ENCODE measurements at regions not wholly inside any gene's neighbourhood (a gene's known extent, or its start where the extent isn't known, plus 50 kb on each side); places are given as distances from the start of the nearest gene placed in this dataset.

GRCh38 chr14:98894600-98894999 is 377.4 kb downstream of the BCL11B start:
- H3K4me3 ChIP-seq (ENCODE audit: low read depth in 2 of 2, low read length in 1 of 2), result no peak overlapping the region
- no peak overlapping the region for H3K27ac ChIP-seq (ENCODE audit: low read depth in 2 of 2, low read length in 1 of 2)
- no peak overlapping the region for H2AFZ ChIP-seq (ENCODE audit: low read depth)
- DNase-seq, result no peak
- H3K36me3 ChIP-seq (replicated peaks in 1 of 2; ENCODE audit: control insufficient read depth in 1 of 2, insufficient read depth in 2 of 2, low read length in 1 of 2), result no peaks in the 10 kb centered on the region
- WGBS (ENCODE audit: low lambda C conversion rate), result 3% methylated on average over 4 of the region's 5 CpGs
- no peaks in the 10 kb centered on the region for H4K20me1 ChIP-seq (ENCODE audit: insufficient read depth)
- H3K9me3 ChIP-seq, result no peaks in the 10 kb centered on the region
- TF ChIP-seq EP300 (IDR thresholded peaks at IDR 0.05; ENCODE audit: borderline replicate concordance in 1 of 2, low read depth in 1 of 2, low read length in 1 of 2) (no peak), RXRA (IDR thresholded peaks at IDR 0.05; ENCODE audit: borderline replicate concordance, low read depth) (no peak), YY1 (IDR thresholded peaks at IDR 0.05; ENCODE audit: low read depth) (no peak), ELF1 (IDR thresholded peaks at IDR 0.05) (no peak), RCOR1 (IDR thresholded peaks at IDR 0.05; ENCODE audit: low read length) (no peak), RAD21 (IDR thresholded peaks at IDR 0.05; ENCODE audit: low read length) (no peak), SMC3 (IDR thresholded peaks at IDR 0.05; ENCODE audit: low read depth, low read length) (no peak), SIN3A (IDR thresholded peaks at IDR 0.05; ENCODE audit: borderline replicate concordance, low read depth, low read length) (no peak), JUND (IDR thresholded peaks at IDR 0.05) (no peak), NRF1 (IDR thresholded peaks at IDR 0.05; ENCODE audit: low read depth, low read length) (no peak), TAF1 (IDR thresholded peaks at IDR 0.05; ENCODE audit: borderline replicate concordance, low read depth, low read length) (no peak)
- TF ChIP-seq, protein P1, sequence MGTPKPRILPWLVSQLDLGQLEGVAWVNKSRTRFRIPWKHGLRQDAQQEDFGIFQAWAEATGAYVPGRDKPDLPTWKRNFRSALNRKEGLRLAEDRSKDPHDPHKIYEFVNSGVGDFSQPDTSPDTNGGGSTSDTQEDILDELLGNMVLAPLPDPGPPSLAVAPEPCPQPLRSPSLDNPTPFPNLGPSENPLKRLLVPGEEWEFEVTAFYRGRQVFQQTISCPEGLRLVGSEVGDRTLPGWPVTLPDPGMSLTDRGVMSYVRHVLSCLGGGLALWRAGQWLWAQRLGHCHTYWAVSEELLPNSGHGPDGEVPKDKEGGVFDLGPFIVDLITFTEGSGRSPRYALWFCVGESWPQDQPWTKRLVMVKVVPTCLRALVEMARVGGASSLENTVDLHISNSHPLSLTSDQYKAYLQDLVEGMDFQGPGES (IDR thresholded peaks at IDR 0.05; ENCODE audit: low read depth, low read length), result no peak
- TF ChIP-seq, protein P2, sequence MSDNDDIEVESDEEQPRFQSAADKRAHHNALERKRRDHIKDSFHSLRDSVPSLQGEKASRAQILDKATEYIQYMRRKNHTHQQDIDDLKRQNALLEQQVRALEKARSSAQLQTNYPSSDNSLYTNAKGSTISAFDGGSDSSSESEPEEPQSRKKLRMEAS (IDR thresholded peaks at IDR 0.05; ENCODE audit: low read depth), result no peak
- no peaks in the 10 kb centered on the region for H3K79me2 ChIP-seq (ENCODE audit: insufficient read depth)
- no peaks in the 10 kb centered on the region for H3K9me2 ChIP-seq
- CTCF ChIA-PET, result no interaction called here
- no peak overlapping the region for H3K4me2 ChIP-seq
- POLR2A ChIA-PET, result no interaction called here
- no peaks in the 10 kb centered on the region for H3K4me1 ChIP-seq (ENCODE audit: control insufficient read depth in 1 of 2, insufficient read depth in 2 of 2, low read depth in 1 of 2, low read length in 1 of 2)
- no peaks in the 10 kb centered on the region for H3F3A ChIP-seq (replicated peaks; ENCODE audit: insufficient read depth)
- H3K27me3 ChIP-seq (ENCODE audit: insufficient read depth), result peaks cover 39% of the 10 kb centered on the region
- no peak overlapping the region for H3K9ac ChIP-seq

DNA sequence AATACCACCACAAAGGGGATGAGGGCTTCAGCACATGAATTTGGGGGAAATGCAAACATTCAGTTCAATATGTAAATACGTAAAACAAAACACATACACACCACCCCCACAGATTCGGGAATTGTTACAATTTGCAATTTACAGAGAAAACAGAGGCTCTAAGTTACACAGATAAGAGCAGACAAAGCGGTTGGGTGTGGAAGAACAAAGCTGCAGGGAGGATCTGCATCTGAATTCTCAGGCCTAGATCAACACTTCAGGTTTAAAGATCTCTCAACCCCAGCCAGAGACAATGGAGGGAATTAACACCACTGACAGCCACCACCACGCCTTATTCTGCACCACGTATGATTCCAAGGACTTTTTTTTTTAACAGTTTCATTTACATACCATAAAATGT is 375.5 kb downstream of the BCL11B start:
- Histone ChIP-seq H3K27me3 (ENCODE audit: insufficient read depth) (peaks cover 31% of the 10 kb centered on the region), H3K36me3 (replicated peaks in 1 of 2; ENCODE audit: control insufficient read depth in 1 of 2, insufficient read depth in 2 of 2, low read length in 1 of 2) (no peaks in the 10 kb centered on the region), H3K4me2 (no peak overlapping the region), H3K9me2 (no peaks in the 10 kb centered on the region), H3K4me3 (ENCODE audit: low read depth in 2 of 2, low read length in 1 of 2) (no peak overlapping the region), H3K9ac (no peak overlapping the region), H3K79me2 (ENCODE audit: insufficient read depth) (no peaks in the 10 kb centered on the region), H3K4me1 (ENCODE audit: control insufficient read depth in 1 of 2, insufficient read depth in 2 of 2, low read depth in 1 of 2, low read length in 1 of 2) (no peaks in the 10 kb centered on the region), H4K20me1 (ENCODE audit: insufficient read depth) (no peaks in the 10 kb centered on the region), H3K27ac (ENCODE audit: low read depth in 2 of 2, low read length in 1 of 2) (no peak overlapping the region), H3F3A (replicated peaks; ENCODE audit: insufficient read depth) (no peaks in the 10 kb centered on the region), H2AFZ (ENCODE audit: low read depth) (no peak overlapping the region), H3K9me3 (no peaks in the 10 kb centered on the region)
- TF ChIP-seq NRF1 (IDR thresholded peaks at IDR 0.05; ENCODE audit: low read depth, low read length) (no peak), FOXM1 (IDR thresholded peaks at IDR 0.05; ENCODE audit: low read depth) (no peak), SIN3A (IDR thresholded peaks at IDR 0.05; ENCODE audit: borderline replicate concordance, low read depth, low read length) (no peak), SMC3 (IDR thresholded peaks at IDR 0.05; ENCODE audit: low read depth, low read length) (no peak), EP300 (IDR thresholded peaks at IDR 0.05; ENCODE audit: borderline replicate concordance in 1 of 2, low read depth in 1 of 2, low read length in 1 of 2) (no peak), TEAD4 (IDR thresholded peaks at IDR 0.05; ENCODE audit: borderline replicate concordance, insufficient read depth) (no peak), GABPA (IDR thresholded peaks at IDR 0.05; ENCODE audit: low read depth) (no peak), USF2 (IDR thresholded peaks at IDR 0.05; ENCODE audit: borderline replicate concordance, low read depth, low read length) (no peak), USF1 (IDR thresholded peaks at IDR 0.05; ENCODE audit: borderline replicate concordance, low read depth) (no peak), GATA2 (CRISPR knock-in tag; IDR thresholded peaks at IDR 0.05) (no peak), TCF12 (IDR thresholded peaks at IDR 0.05) (no peak), RAD21 (IDR thresholded peaks at IDR 0.05; ENCODE audit: low read length) (no peak), NFIC (IDR thresholded peaks at IDR 0.05; ENCODE audit: borderline replicate concordance) (no peak), RCOR1 (IDR thresholded peaks at IDR 0.05; ENCODE audit: low read length) (no peak), PBX3 (IDR thresholded peaks at IDR 0.05) (no peak)
- TF ChIP-seq, protein P1 (IDR thresholded peaks at IDR 0.05; ENCODE audit: low read depth, low read length), result no peak
- TF ChIP-seq, protein P2 (IDR thresholded peaks at IDR 0.05; ENCODE audit: low read depth), result no peak
- 6% methylated on average over 5 of the region's 5 CpGs for WGBS (ENCODE audit: low lambda C conversion rate)
- ChIA-PET CTCF (no interaction called here), POLR2A (no interaction called here)
- no peak for DNase-seq

Data from SK-N-SH (cell line).